K562 (cell line): ENCODE measurements at regions not wholly inside any gene's neighbourhood (a gene's known extent, or its start where the extent isn't known, plus 50 kb on each side); places are given as distances from the start of the nearest gene placed in this dataset.

Source experiments
- CBX5 ChIP-seq: IDR thresholded peaks from 2 replicates; pipeline ENCODE4 v1.6.1; 2014; ENCODE audit warnings: low read depth, borderline replicate concordance
- CHD2 ChIP-seq: IDR thresholded peaks from 2 replicates; pipeline ENCODE4 v1.6.1; 2011; ENCODE audit warnings: low read depth, low read length
- EGR1 ChIP-seq: fragments of 450-650 bp; conservative IDR thresholded peaks from 2 replicates; pipeline ENCODE4 v1.6.1; 2017; ENCODE audit warnings: mild to moderate bottlenecking
- EZH2 ChIP-seq: IDR thresholded peaks from 2 replicates; pipeline ENCODE4 v1.6.1; 2012; ENCODE audit warnings: low read depth, mild to moderate bottlenecking, inconsistent platforms, low read length, borderline replicate concordance
- HNRNPH1 ChIP-seq: fragments of 200-400 bp; formaldehyde crosslinking; optimal IDR thresholded peaks from 2 replicates; pipeline ENCODE3; 2017; ENCODE audit warnings: low read depth, mild to moderate bottlenecking, low read length, moderate library complexity
- NFE2L1 ChIP-seq: fragments of 450-650 bp; IDR thresholded peaks from 2 replicates; pipeline ENCODE4 v1.6.1; 2016; ENCODE audit warnings: missing genetic modification characterization, low read depth, mild to moderate bottlenecking, missing compliant biosample characterization, moderate library complexity, borderline replicate concordance
- NFXL1 ChIP-seq: fragments of 450-650 bp; formaldehyde crosslinking; IDR thresholded peaks from 2 replicates; pipeline ENCODE4 v1.4.0; 2021; ENCODE audit warnings: mild to moderate bottlenecking
- SIN3A ChIP-seq, 2 experiments: fragments of 150-350 bp in 1 of 2; IDR thresholded peaks; 2 replicates each; pipeline ENCODE4 v1.6.1; 2011 to 2016; ENCODE audit warnings: borderline replicate concordance in 2 of 2, low read depth in 2 of 2, low read length in 2 of 2, mild to moderate bottlenecking in 2 of 2, moderate library complexity in 2 of 2; ENCODE audit not compliant: control insufficient read depth in 1 of 2
- SNAPC5 ChIP-seq: fragments of 250-450 bp; sonication (Bioruptor Pico); IDR thresholded peaks from 2 replicates; pipeline ENCODE4 v1.8.0; 2021; ENCODE audit warnings: moderate library complexity, mild to moderate bottlenecking, inconsistent platforms
- ZBTB33 ChIP-seq: sonication (generic); formaldehyde crosslinking; IDR thresholded peaks from 2 replicates; pipeline ENCODE4 v1.8.1; 2023; ENCODE audit warnings: mild to moderate bottlenecking, missing genetic modification reagents
- ZHX1 ChIP-seq: fragments of 150-350 bp; conservative IDR thresholded peaks from 2 replicates; pipeline ENCODE4 v1.6.1; 2014; ENCODE audit warnings: low read length
- ZKSCAN1 ChIP-seq: fragments of 150-350 bp; IDR thresholded peaks from 2 replicates; pipeline ENCODE4 v1.6.1; 2016; ENCODE audit warnings: low read depth, low read length
- ZNF124 ChIP-seq: sonication (generic); formaldehyde crosslinking; IDR thresholded peaks from 2 replicates; pipeline ENCODE4 v1.8.1; 2022; ENCODE audit warnings: missing genetic modification reagents

- TF ChIP-seq EZH2, result no peak
- no peak for TF ChIP-seq SNAPC5 (CRISPR knock-in tag)
- no peak for TF ChIP-seq ZHX1
- no peak for TF ChIP-seq ZKSCAN1
- TF ChIP-seq SIN3A (IDR thresholded peaks at IDR 0.05; ENCODE audit: borderline replicate concordance in 2 of 2, control insufficient read depth in 1 of 2, low read depth in 2 of 2, low read length in 2 of 2), result no peak
- TF ChIP-seq HNRNPH1, result no peak
- TF ChIP-seq ZBTB33 (CRISPR knock-in tag), result no peak
- no peak for TF ChIP-seq EGR1
- no peak for TF ChIP-seq CBX5
- no peak for TF ChIP-seq NFXL1 (CRISPR knock-in tag)
- TF ChIP-seq CHD2, result no peak
- TF ChIP-seq ZNF124 (CRISPR knock-in tag), result no peak
- no peak for TF ChIP-seq NFE2L1 (tag)
Observed at GRCh38 chr1:81050390-81050789, 750.3 kb upstream of the ADGRL2 start.
